Fibroblast of skin of right biceps (primary cell): ENCODE measurements at regions not wholly inside any gene's neighbourhood (a gene's known extent, or its start where the extent isn't known, plus 50 kb on each side); places are given as distances from the start of the nearest gene placed in this dataset.
"Not testable (repeated sequence)": the region's sequence is repeated elsewhere in the genome, so short reads cannot be mapped to it uniquely, and the experiment has no call there.

Experiments used
- DNase-seq: peaks from one replicate; pipeline ENCODE4 v3.0.0-alpha.2; 2013

DNA sequence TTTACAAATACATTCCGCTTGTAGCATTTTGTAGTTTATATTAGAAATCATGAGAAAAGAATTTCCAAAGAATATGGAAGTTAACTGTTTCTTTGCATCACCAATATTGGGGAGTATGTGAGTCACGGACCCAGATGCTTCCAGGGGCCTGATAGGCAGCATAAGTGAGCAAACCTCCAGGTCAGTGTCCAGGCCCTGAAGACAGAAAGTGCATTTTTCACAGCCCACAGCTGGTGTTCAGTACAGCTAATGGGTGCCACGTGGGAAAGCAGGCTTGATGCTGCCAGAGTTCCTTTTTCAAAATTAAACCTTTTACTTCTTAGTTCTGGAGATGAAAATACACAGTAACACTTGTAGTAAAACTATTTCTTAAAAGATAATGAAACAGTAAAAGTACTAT, 454.4 kb upstream of the ACTBL2 start:
- peak; percentile 21 for DNase-seq

- no peak for DNase-seq
Measured at GRCh38 chr5:57932761-57933160, 450.1 kb upstream of the ACTBL2 start.

GRCh38 chr5:57931807-57932206, 449.2 kb upstream of the ACTBL2 start:
- DNase-seq, result no peak

GRCh38 chr5:57931352-57931751, 448.7 kb upstream of the ACTBL2 start:
- no peak for DNase-seq

DNA sequence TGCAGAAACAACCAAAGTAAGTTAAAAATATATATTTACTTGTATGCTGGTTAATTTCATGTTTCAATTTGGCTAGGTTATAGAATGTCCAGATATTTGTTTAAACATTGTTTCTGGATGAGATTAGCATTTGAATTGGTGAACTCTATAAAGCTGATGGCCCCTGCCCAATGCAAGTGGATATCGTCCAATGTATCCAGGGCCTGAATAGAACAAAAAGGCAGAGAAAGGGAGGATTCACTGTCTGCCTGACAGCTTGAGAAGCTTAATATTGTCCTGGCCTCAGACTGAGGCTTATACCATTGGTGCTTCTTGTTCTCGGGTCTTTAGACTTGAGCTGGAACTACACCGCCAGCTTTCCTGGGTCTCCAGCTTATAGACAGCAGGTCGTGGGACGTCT, 446.7 kb upstream of the ACTBL2 start:
- DNase-seq, result no peak

DNA sequence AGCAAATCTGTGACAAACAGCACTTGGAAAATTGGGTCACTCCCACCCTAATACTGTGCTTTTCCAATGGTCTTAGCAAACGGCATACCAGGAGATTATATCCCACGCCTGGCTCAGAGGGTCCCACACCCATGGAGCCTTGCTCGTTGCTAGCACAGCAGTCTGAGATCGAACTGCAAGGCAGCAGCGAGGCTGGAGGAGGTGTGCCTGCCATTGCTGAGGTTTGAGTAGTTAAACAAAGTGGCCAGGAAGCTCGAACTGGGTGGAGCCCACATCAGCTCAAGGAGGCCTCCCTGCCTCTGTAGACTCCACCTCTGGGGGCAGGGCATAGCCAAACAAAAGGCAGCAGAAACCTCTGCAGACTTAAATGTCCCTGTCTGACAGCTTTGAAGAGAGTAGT, 440.5 kb upstream of the ACTBL2 start:
- not testable (repeated sequence) for DNase-seq

- DNase-seq, result no peak
Measured at GRCh38 chr5:57917004-57917403, 434.4 kb upstream of the ACTBL2 start.

DNA sequence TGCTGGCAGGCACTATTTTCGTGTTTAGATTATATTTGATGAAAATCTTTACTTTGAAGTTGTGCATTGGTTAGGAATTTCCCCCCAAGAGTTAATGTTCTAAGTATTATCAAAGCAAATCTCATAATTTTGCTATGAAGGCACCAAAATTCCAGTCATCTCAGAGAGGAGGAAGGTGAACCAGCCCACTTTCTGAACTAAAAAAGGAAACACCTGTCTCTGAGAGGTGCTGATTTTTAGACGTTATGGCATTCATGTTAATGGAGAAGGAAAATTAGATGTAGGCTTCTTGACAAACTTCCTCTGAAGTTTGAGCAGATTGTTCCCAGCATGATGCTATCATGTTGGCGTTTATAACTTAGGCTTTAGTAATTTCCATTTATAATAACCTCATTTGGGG, 432.9 kb upstream of the ACTBL2 start:
- no peak for DNase-seq

DNA sequence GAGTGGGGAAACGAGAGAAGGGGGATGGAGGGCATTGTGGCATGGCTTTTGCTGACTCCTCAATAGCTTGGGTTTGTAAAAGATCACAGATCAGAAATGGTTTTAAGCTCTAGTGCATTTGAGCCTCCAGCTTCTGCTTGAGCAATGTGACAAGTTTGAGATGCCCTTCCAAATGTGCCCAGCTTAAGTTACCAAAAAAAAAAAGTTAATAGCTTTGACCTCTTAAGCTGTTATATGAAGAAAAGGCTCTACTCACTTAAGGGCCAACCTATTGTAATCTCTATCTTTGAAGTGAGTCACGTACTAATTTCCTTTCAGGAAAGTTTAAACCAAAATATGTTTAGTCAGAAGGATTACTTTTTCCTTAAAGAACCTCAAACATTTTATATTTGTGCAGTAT, 428.8 kb upstream of the ACTBL2 start:
- DNase-seq, result no peak

- no peak for DNase-seq
Measured at GRCh38 chr5:57906671-57907070, 424.1 kb upstream of the ACTBL2 start.

DNA sequence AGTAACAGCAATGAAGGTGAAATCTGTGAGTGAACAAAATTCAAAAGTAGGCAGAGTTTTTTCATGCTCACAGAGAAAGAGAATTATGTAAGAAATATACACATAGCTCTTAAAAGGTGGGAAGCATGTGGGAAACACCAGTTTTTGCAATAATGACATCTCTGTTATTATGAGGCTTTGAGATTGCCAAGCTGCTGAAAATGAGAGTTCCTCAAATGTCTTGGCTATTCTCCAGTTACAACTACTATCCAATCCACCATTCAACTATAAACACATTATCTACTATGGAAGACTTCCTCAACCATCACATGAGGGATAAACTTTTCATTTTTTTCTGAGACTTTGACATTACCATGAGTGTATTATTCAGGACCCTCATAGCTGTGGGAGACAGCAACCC, 420.8 kb upstream of the ACTBL2 start:
- no peak for DNase-seq

DNA sequence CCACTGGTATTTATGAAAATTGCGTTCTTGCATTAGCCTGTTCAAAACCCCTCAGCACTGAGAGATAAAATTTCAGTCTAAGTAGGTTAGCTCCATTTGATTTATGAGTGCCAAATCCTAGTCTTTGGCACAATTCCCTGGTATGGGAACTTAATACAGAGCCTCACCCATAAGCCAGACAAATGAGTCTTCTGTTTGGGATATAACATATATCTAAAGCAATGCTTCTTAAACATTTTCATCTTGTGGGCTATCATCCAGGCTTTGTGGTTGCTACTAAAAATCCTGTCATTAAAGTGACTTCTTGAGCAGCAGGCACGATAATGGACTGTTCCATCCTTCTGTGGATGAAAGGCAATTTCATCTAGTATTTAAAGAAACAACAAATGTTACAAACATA, 419.5 kb upstream of the ACTBL2 start:
- peak; percentile 64 for DNase-seq

- DNase-seq, result no peak
Measured at GRCh38 chr5:57900381-57900944, 417.9 kb upstream of the ACTBL2 start.

DNA sequence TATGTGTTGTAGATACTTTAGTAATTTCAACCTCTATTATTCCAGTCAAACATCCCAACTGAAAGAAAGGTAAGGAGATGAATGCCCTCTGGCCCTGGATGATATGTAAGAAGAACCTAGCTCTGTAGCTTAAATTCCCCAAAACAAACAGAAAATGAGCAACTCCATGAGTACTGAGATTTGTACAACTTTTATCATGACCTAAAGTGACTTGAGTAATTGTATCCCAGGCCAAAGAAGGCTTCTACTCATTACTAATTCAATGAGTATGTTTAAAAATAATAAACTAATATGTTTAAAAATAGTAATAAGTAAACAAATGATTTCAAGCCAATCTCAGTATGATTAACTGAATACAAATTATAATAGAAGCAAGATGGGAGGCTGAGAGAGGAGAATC, 414.0 kb upstream of the ACTBL2 start:
- DNase-seq, result no peak

GRCh38 chr5:57895766-57896165, 413.2 kb upstream of the ACTBL2 start:
- DNase-seq, result peak; percentile 49

DNA sequence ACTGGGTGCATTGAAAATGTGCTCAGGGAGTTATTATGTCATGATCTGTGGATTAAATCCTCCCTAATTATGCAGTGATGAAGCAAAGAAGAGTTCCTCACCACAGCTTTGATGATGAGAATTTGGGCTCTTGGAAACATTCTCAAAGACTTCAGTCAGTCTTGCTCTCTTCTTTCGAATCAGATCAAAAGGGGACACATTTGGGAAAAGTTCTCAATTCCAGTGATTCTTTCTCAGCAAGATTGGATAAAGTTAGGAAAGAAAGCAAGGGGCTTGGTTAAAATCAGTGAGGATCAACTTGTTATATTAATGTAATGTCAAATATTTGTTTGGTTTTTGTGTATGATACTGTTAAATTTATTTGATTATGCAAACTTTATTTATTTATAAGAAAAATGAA, 411.3 kb upstream of the ACTBL2 start:
- no peak for DNase-seq

- DNase-seq, result no peak
Measured at GRCh38 chr5:57891443-57891842, 408.8 kb upstream of the ACTBL2 start.

DNA sequence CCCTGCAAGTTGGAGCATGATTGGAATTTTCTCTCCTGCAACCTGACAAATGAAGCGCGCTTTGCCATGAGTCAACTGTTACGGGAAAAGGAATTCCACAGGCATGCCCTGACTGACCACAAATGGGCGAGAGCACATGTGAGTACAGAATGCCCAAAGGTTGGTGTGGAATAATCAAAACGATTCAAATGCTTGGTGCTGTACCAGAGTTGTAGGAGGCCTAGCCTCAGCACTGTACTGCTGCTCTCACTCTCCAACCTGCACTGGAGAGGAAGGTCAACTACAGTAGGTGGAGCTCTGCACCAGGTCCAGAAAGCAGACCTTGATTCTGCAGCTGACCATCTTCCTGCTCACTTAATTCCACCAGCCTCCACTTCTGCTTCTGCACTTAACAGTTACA, 406.9 kb upstream of the ACTBL2 start:
- peak; percentile 91 for DNase-seq

GRCh38 chr5:57887851-57888621, 405.4 kb upstream of the ACTBL2 start:
- peak; percentile 62 for DNase-seq

GRCh38 chr5:57884346-57885102, 401.9 kb upstream of the ACTBL2 start:
- no peak for DNase-seq

- DNase-seq, result no peak
Measured at GRCh38 chr5:57880216-57880615, 397.6 kb upstream of the ACTBL2 start.

- peak; percentile 6 for DNase-seq
Measured at GRCh38 chr5:57878301-57878722, 395.7 kb upstream of the ACTBL2 start.

- DNase-seq, result no peak
Measured at GRCh38 chr5:57871496-57871895, 388.9 kb upstream of the ACTBL2 start.

GRCh38 chr5:57870267-57870666, 387.7 kb upstream of the ACTBL2 start:
- not testable (repeated sequence) for DNase-seq
